Astrocyte (in vitro differentiated cells and primary cell): ENCODE measurements at regions not wholly inside any gene's neighbourhood (a gene's known extent, or its start where the extent isn't known, plus 50 kb on each side); places are given as distances from the start of the nearest gene placed in this dataset.
A peak's percentile ranks its signal among the peaks of the same experiment; 100 is the strongest.

ENCODE experiments used
- DNase-seq: peaks from one replicate; pipeline ENCODE4 v3.0.0-alpha.2; 2010; ENCODE audit warnings: low read depth
- FAIRE-seq: peaks from 2 replicates; lab custom pipeline; 2011; peaks lifted over from hg19 to GRCh38; lab: Jason Lieb, UNC
- H2AFZ ChIP-seq: 2 replicates; pipeline ENCODE4 v1.6.0; 2012; ENCODE audit warnings: low read depth, low read length, inconsistent platforms
- H3K27ac ChIP-seq: 2 replicates; pipeline ENCODE4 v1.5.1; 2011; ENCODE audit warnings: low read depth, low read length, inconsistent platforms
- H3K27me3 ChIP-seq: 2 replicates; pipeline ENCODE4 v1.6.0; 2011; ENCODE audit warnings: low read length, inconsistent platforms; ENCODE audit not compliant: insufficient read depth
- H3K36me3 ChIP-seq: 2 replicates; pipeline ENCODE4 v1.5.1; 2011; ENCODE audit warnings: low read length, inconsistent platforms; ENCODE audit not compliant: insufficient read depth
- H3K4me1 ChIP-seq: 2 replicates; pipeline ENCODE4 v1.5.1; 2011; ENCODE audit warnings: low read length, inconsistent platforms; ENCODE audit not compliant: insufficient read depth
- H3K4me2 ChIP-seq: 2 replicates; pipeline ENCODE4 v1.6.0; 2012; ENCODE audit warnings: low read length, inconsistent platforms
- H3K4me3 ChIP-seq: 2 replicates; pipeline ENCODE4 v1.5.1; 2011; ENCODE audit warnings: low read depth, mild to moderate bottlenecking, low read length, inconsistent platforms; ENCODE audit not compliant: insufficient read depth
- H3K79me2 ChIP-seq: 2 replicates; pipeline ENCODE4 v1.6.0; 2012; ENCODE audit warnings: mild to moderate bottlenecking, low read length, inconsistent platforms; ENCODE audit not compliant: insufficient read depth
- H3K9ac ChIP-seq: 2 replicates; pipeline ENCODE4 v1.6.0; 2012; ENCODE audit warnings: mild to moderate bottlenecking, low read length, inconsistent platforms
- H3K9me3 ChIP-seq: 2 replicates; pipeline ENCODE4 v1.5.1; 2012; ENCODE audit warnings: low read depth, mild to moderate bottlenecking, low read length, inconsistent platforms; ENCODE audit not compliant: insufficient read depth
- H4K20me1 ChIP-seq: 2 replicates; pipeline ENCODE4 v1.6.0; 2012; ENCODE audit warnings: low read length, inconsistent platforms; ENCODE audit not compliant: insufficient read depth
- H3K27ac Mint-ChIP-seq: one replicate; pipeline ENCODE4 v1.8.0; 2021; ENCODE audit warnings: mild to moderate bottlenecking, mixed read lengths; ENCODE audit not compliant: unreplicated experiment
- H3K27me3 Mint-ChIP-seq: one replicate; pipeline ENCODE4 v1.8.0; 2021; ENCODE audit warnings: low read depth, mixed read lengths; ENCODE audit not compliant: unreplicated experiment
- H3K36me3 Mint-ChIP-seq: one replicate; pipeline ENCODE4 v1.8.0; 2021; ENCODE audit warnings: low read depth, mixed read lengths; ENCODE audit not compliant: unreplicated experiment
- H3K4me1 Mint-ChIP-seq: one replicate; pipeline ENCODE4 v1.8.0; 2021; ENCODE audit warnings: low read depth, mixed read lengths; ENCODE audit not compliant: unreplicated experiment
- H3K4me3 Mint-ChIP-seq: one replicate; pipeline ENCODE4 v1.8.0; 2021; ENCODE audit warnings: mild to moderate bottlenecking, moderate library complexity, mixed read lengths; ENCODE audit not compliant: unreplicated experiment
- H3K9me3 Mint-ChIP-seq: one replicate; pipeline ENCODE4 v1.8.0; 2021; ENCODE audit warnings: mild to moderate bottlenecking, mixed read lengths; ENCODE audit not compliant: unreplicated experiment
- CTCF ChIP-seq: IDR thresholded peaks from 2 replicates; pipeline ENCODE4 v1.5.1; 2011; ENCODE audit warnings: low read depth, mild to moderate bottlenecking, inconsistent platforms, low read length, moderate library complexity; ENCODE audit not compliant: insufficient read depth
- EZH2 ChIP-seq: IDR thresholded peaks from 2 replicates; pipeline ENCODE4 v1.6.1; 2012; ENCODE audit warnings: mild to moderate bottlenecking, low read length, inconsistent platforms; ENCODE audit not compliant: insufficient read depth

GRCh38 chr18:62660691-62661090, 54.6 kb upstream of the PHLPP1 start:
- Mint-ChIP-seq H3K27ac (no peak overlapping the region), H3K9me3 (peaks cover 2% of the 10 kb centered on the region), H3K4me1 (peaks cover 5% of the 10 kb centered on the region), H3K4me3 (no peak overlapping the region), H3K27me3 (peaks cover 3% of the 10 kb centered on the region), H3K36me3 (no peaks in the 10 kb centered on the region)
- Histone ChIP-seq H3K27ac (no peak overlapping the region), H3K4me3 (no peak overlapping the region), H3K9ac (no peak overlapping the region), H4K20me1 (no peaks in the 10 kb centered on the region), H3K79me2 (no peaks in the 10 kb centered on the region), H3K27me3 (no peaks in the 10 kb centered on the region), H3K4me1 (peaks cover 5% of the 10 kb centered on the region), H3K36me3 (no peaks in the 10 kb centered on the region), H3K4me2 (no peak overlapping the region), H3K9me3 (no peaks in the 10 kb centered on the region), H2AFZ (no peak overlapping the region)
- DNase-seq (peak; percentile 31), FAIRE-seq (no peak)
- no peak for TF ChIP-seq EZH2

GRCh38 chr18:62663731-62664336, 51.5 kb upstream of the PHLPP1 start:
- Mint-ChIP-seq H3K4me1 (peaks cover 5% of the 10 kb centered on the region), H3K4me3 (no peak overlapping the region), H3K36me3 (no peaks in the 10 kb centered on the region), H3K9me3 (no peaks in the 10 kb centered on the region), H3K27ac (no peak overlapping the region), H3K27me3 (no peaks in the 10 kb centered on the region)
- Histone ChIP-seq H4K20me1 (no peaks in the 10 kb centered on the region), H3K79me2 (no peaks in the 10 kb centered on the region), H3K27me3 (no peaks in the 10 kb centered on the region), H3K27ac (no peak overlapping the region), H3K4me2 (no peak overlapping the region), H3K9me3 (no peaks in the 10 kb centered on the region), H2AFZ (no peak overlapping the region), H3K36me3 (no peaks in the 10 kb centered on the region), H3K4me3 (no peak overlapping the region), H3K4me1 (peaks cover 5% of the 10 kb centered on the region), H3K9ac (no peak overlapping the region)
- no peak for FAIRE-seq
- peak; percentile 69 for DNase-seq
- TF ChIP-seq CTCF (no peak), EZH2 (no peak)

- TF ChIP-seq EZH2 (no peak), CTCF (no peak)
- Histone ChIP-seq H3K79me2 (no peaks in the 10 kb centered on the region), H3K27ac (no peak overlapping the region), H3K9me3 (no peaks in the 10 kb centered on the region), H3K4me1 (peaks cover 5% of the 10 kb centered on the region), H3K4me3 (no peak overlapping the region), H4K20me1 (no peaks in the 10 kb centered on the region), H3K9ac (no peak overlapping the region), H3K36me3 (no peaks in the 10 kb centered on the region), H3K27me3 (no peaks in the 10 kb centered on the region), H2AFZ (no peak overlapping the region), H3K4me2 (no peak overlapping the region)
- Mint-ChIP-seq H3K27ac (no peak overlapping the region), H3K36me3 (no peaks in the 10 kb centered on the region), H3K4me1 (peaks cover 5% of the 10 kb centered on the region), H3K27me3 (no peaks in the 10 kb centered on the region), H3K4me3 (no peak overlapping the region), H3K9me3 (no peaks in the 10 kb centered on the region)
- DNase-seq (no peak), FAIRE-seq (no peak)
Measured at GRCh38 chr18:62664414-62664813, 50.9 kb upstream of the PHLPP1 start.
